BLaER1 (cell line): ENCODE measurements at regions not wholly inside any gene's neighbourhood (a gene's known extent, or its start where the extent isn't known, plus 50 kb on each side); places are given as distances from the start of the nearest gene placed in this dataset.

Experiments
- H3K27ac ChIP-seq: shearing (Covaris generic); formaldehyde crosslinking; 2 replicates; pipeline ENCODE4 v1.8.1; 2022
- H3K27me3 ChIP-seq: shearing (Covaris generic); formaldehyde crosslinking; 2 replicates; pipeline ENCODE4 v1.8.1; 2022
- H3K36me3 ChIP-seq: shearing (Covaris generic); formaldehyde crosslinking; 2 replicates; pipeline ENCODE4 v1.8.1; 2022
- H3K4me1 ChIP-seq: shearing (Covaris generic); formaldehyde crosslinking; 2 replicates; pipeline ENCODE4 v1.8.1; 2022
- H3K4me2 ChIP-seq: shearing (Covaris generic); formaldehyde crosslinking; 2 replicates; pipeline ENCODE4 v1.8.1; 2022
- H3K4me3 ChIP-seq: shearing (Covaris generic); formaldehyde crosslinking; 2 replicates; pipeline ENCODE4 v1.8.1; 2022
- H3K9ac ChIP-seq: shearing (Covaris generic); formaldehyde crosslinking; 2 replicates; pipeline ENCODE4 v1.8.1; 2022
- H3K9me3 ChIP-seq: shearing (Covaris generic); formaldehyde crosslinking; 2 replicates; pipeline ENCODE4 v1.8.1; 2022
- H4K20me1 ChIP-seq: shearing (Covaris generic); formaldehyde crosslinking; 2 replicates; pipeline ENCODE4 v1.8.1; 2022
- Cebpa-rat ChIP-seq: shearing (Covaris generic); IDR thresholded peaks from 2 replicates; pipeline ENCODE4 v1.8.1; 2022

DNA sequence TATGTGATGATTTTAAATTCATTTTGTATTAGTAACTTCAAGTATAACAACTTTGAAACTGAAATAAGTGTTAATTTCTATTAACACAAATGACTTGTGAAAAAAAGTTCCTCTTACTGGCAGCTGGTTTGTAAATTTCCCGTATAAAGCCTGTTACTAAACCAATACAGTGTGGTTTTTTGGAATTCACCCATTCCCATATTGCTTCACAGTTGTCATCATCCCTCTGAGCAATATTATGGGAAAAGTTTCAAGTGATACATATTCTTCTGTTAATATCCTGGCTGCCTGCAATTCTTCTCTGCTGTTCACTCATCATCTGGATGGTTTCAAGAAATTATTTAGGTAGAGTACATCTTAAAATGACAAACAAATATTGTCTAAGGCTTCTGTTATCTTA is 1185.1 kb upstream of the C9orf72 start:
- no peaks in the 10 kb centered on the region for H3K27me3 ChIP-seq
- H3K4me1 ChIP-seq = peaks cover 13% of the 10 kb centered on the region
- no peak overlapping the region for H3K27ac ChIP-seq
- TF ChIP-seq Cebpa-rat = no peak
- no peak overlapping the region for H3K4me3 ChIP-seq
- H3K4me2 ChIP-seq = no peak overlapping the region
- no peaks in the 10 kb centered on the region for H3K9me3 ChIP-seq
- H3K36me3 ChIP-seq = no peaks in the 10 kb centered on the region
- H4K20me1 ChIP-seq = no peaks in the 10 kb centered on the region
- no peak overlapping the region for H3K9ac ChIP-seq

- H4K20me1 ChIP-seq = no peaks in the 10 kb centered on the region
- H3K36me3 ChIP-seq = no peaks in the 10 kb centered on the region
- H3K9ac ChIP-seq = no peak overlapping the region
- H3K27ac ChIP-seq = no peak overlapping the region
- no peaks in the 10 kb centered on the region for H3K9me3 ChIP-seq
- H3K27me3 ChIP-seq = no peaks in the 10 kb centered on the region
- H3K4me1 ChIP-seq = peaks cover 13% of the 10 kb centered on the region
- no peak overlapping the region for H3K4me3 ChIP-seq
- no peak for TF ChIP-seq Cebpa-rat
- H3K4me2 ChIP-seq = no peak overlapping the region
These were observed 1185.7 kb upstream of the C9orf72 start for GRCh38 chr9:28758971-28759370.

GRCh38 chr9:28762167-28762566 is 1188.9 kb upstream of the C9orf72 start:
- H3K4me2 ChIP-seq = peak overlapping the region; percentile 24
- H3K4me3 ChIP-seq = no peak overlapping the region
- no peaks in the 10 kb centered on the region for H3K27me3 ChIP-seq
- H3K27ac ChIP-seq = no peak overlapping the region
- no peak overlapping the region for H3K9ac ChIP-seq
- no peaks in the 10 kb centered on the region for H3K9me3 ChIP-seq
- TF ChIP-seq Cebpa-rat = no peak
- H3K4me1 ChIP-seq = peaks cover 13% of the 10 kb centered on the region
- no peaks in the 10 kb centered on the region for H4K20me1 ChIP-seq
- H3K36me3 ChIP-seq = no peaks in the 10 kb centered on the region

- no peak for TF ChIP-seq Cebpa-rat
- Histone ChIP-seq H3K4me3 (no peak overlapping the region), H3K27ac (no peak overlapping the region), H3K27me3 (no peaks in the 10 kb centered on the region), H3K36me3 (no peaks in the 10 kb centered on the region), H3K9me3 (no peaks in the 10 kb centered on the region), H3K4me2 (no peak overlapping the region), H4K20me1 (no peaks in the 10 kb centered on the region), H3K4me1 (peaks cover 13% of the 10 kb centered on the region), H3K9ac (no peak overlapping the region)
These were observed 1191.3 kb upstream of the C9orf72 start for GRCh38 chr9:28764532-28764931.

DNA sequence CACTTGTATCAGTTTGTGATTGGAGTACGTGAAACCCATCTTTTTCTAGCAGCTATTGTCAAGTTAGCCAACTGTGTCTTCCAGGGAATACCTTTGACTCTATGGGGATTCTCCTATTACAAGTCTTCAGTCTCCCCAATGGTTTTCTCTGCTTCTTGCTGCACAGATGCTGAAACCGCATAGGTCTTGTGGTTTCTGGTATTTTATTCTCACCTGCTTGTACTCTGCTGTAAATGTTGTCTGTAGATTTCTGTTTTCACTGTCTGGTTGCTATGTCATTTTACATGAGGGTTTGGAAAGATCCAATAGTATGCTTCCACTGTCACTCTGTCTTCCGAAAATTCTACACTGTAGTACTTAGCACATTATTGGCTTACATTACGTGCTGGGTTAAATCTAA is 1196.9 kb upstream of the C9orf72 start:
- Histone ChIP-seq H3K4me1 (no peaks in the 10 kb centered on the region), H3K9ac (no peak overlapping the region), H3K4me2 (no peak overlapping the region), H3K36me3 (no peaks in the 10 kb centered on the region), H3K4me3 (no peak overlapping the region), H3K9me3 (no peaks in the 10 kb centered on the region), H3K27ac (no peak overlapping the region), H3K27me3 (no peaks in the 10 kb centered on the region), H4K20me1 (no peaks in the 10 kb centered on the region)
- TF ChIP-seq Cebpa-rat = no peak

- no peaks in the 10 kb centered on the region for H3K4me1 ChIP-seq
- TF ChIP-seq Cebpa-rat = no peak
- H3K27ac ChIP-seq = no peak overlapping the region
- H3K27me3 ChIP-seq = no peaks in the 10 kb centered on the region
- no peak overlapping the region for H3K4me2 ChIP-seq
- no peak overlapping the region for H3K9ac ChIP-seq
- H3K36me3 ChIP-seq = no peaks in the 10 kb centered on the region
- H3K4me3 ChIP-seq = no peak overlapping the region
- no peaks in the 10 kb centered on the region for H4K20me1 ChIP-seq
- H3K9me3 ChIP-seq = no peaks in the 10 kb centered on the region
These were observed 1197.5 kb upstream of the C9orf72 start for GRCh38 chr9:28770827-28771226.

DNA sequence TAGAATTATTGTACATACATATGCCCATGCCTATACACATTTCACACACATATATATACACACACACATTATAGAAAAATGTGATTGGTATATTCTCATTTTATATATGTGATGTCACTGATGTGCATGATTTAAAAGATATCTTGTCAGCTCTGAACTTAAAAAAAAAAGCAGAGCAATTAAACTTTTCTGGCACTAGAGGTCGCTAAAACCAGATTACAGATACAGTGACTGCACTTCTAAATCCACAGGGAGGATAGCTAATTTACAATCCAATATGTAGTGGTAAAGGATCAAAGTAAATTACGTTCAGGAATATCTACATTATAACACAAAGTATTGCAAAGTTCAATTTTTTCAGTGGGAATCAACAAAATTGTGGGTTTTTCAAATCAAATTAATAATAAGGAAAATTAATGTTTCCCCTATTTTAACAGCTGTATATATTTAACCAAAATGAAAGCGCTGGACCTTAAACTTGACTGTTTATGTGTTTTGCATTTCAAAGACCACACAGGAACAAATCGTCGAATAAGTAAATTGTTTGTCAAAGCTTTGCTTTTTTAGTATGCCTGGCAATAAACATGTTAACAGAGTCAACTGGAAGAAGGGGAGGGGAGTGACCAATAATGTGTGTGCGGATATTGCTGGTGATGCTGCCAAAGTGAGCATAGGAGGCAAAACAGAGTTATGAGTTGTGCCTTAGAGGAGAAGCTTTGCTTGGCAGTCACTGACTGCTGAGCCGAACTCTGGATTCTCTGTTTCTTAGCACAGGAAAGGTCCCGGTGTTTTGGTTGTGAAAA is 1201.4 kb upstream of the C9orf72 start:
- TF ChIP-seq Cebpa-rat = no peak
- no peak overlapping the region for H3K4me2 ChIP-seq

DNA sequence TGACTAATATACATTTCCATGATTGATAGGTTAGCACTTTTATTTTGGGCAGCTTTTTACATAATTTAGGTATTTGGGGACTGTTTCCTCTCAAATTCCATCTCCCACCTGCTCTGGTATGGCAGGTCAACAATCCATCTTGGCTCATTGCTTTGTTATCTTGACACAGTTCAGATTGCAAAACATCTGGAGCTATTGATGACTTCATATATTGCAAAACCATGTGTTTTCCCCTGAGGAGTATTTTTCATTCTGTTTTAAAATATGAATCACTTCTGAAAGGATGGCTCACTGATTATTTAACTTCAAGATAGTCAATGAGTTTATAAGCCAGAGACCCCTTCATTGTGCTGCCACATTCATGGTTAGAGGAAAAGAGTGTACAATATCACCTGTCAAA is 1206.0 kb upstream of the C9orf72 start:
- Histone ChIP-seq H3K27me3 (no peaks in the 10 kb centered on the region), H3K4me2 (no peak overlapping the region), H3K4me1 (no peaks in the 10 kb centered on the region), H4K20me1 (no peaks in the 10 kb centered on the region), H3K9ac (no peak overlapping the region), H3K4me3 (no peak overlapping the region), H3K27ac (no peak overlapping the region), H3K36me3 (no peaks in the 10 kb centered on the region), H3K9me3 (no peaks in the 10 kb centered on the region)
- TF ChIP-seq Cebpa-rat = no peak

More for the DNA sequence above, 1201.4 kb upstream of the C9orf72 start:
- Histone ChIP-seq H3K4me3 (no peak overlapping the region), H4K20me1 (no peaks in the 10 kb centered on the region), H3K4me1 (no peaks in the 10 kb centered on the region), H3K27me3 (no peaks in the 10 kb centered on the region), H3K9ac (no peak overlapping the region), H3K27ac (no peak overlapping the region), H3K36me3 (no peaks in the 10 kb centered on the region), H3K9me3 (no peaks in the 10 kb centered on the region)

GRCh38 chr9:28781481-28781880 is 1208.2 kb upstream of the C9orf72 start:
- H3K27ac ChIP-seq = no peak overlapping the region
- no peak overlapping the region for H3K4me3 ChIP-seq
- no peak overlapping the region for H3K4me2 ChIP-seq
- no peaks in the 10 kb centered on the region for H3K9me3 ChIP-seq
- H4K20me1 ChIP-seq = no peaks in the 10 kb centered on the region
- no peaks in the 10 kb centered on the region for H3K27me3 ChIP-seq
- TF ChIP-seq Cebpa-rat = no peak
- H3K36me3 ChIP-seq = no peaks in the 10 kb centered on the region
- H3K9ac ChIP-seq = no peak overlapping the region
- no peaks in the 10 kb centered on the region for H3K4me1 ChIP-seq

DNA sequence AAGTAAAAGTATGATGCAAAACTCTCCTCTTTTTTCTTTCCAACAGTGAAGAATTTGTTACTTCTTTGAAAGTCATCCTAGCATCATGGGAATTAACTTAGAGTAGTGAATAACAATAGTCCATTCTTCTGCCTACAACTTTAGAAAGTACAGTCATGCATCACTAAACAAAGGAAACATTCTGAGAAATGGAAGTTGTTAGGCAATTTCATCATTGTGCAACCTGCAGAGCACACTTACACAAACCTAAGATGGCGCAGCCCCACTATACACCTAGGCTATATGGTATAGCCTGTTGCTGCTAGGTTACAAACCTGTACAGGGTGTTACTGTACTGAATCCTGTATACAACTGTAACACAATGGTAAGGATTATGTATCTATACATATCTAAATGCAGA is 1209.3 kb upstream of the C9orf72 start:
- Histone ChIP-seq H3K9ac (no peak overlapping the region), H3K27ac (no peak overlapping the region), H3K9me3 (no peaks in the 10 kb centered on the region), H3K4me1 (no peaks in the 10 kb centered on the region), H3K4me2 (no peak overlapping the region), H3K36me3 (no peaks in the 10 kb centered on the region), H4K20me1 (no peaks in the 10 kb centered on the region), H3K27me3 (no peaks in the 10 kb centered on the region), H3K4me3 (no peak overlapping the region)
- no peak for TF ChIP-seq Cebpa-rat

DNA sequence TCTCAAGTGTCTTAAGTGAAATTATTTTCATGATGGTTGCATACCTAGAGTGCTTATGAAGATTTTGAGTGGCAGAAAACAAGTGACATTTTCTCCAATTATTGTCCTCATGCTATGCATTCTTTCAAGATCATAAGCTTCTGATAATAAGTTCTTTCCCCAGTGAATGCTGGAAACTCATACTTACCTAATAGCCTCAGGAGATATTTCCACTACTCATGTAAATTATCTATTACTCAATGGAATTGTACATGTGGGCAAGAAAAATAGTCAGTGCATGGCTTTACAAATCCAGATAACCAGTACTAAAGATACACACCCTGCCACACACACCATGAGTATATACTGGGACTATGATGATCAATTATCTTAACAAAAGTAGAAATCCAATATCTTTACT is 1219.4 kb upstream of the C9orf72 start:
- Histone ChIP-seq H3K4me1 (no peaks in the 10 kb centered on the region), H3K9ac (no peak overlapping the region), H3K4me3 (no peak overlapping the region), H3K9me3 (no peaks in the 10 kb centered on the region), H4K20me1 (no peaks in the 10 kb centered on the region), H3K4me2 (no peak overlapping the region), H3K36me3 (no peaks in the 10 kb centered on the region), H3K27me3 (no peaks in the 10 kb centered on the region), H3K27ac (no peak overlapping the region)
- TF ChIP-seq Cebpa-rat = no peak
